Eye (tissue), 1 donor: ENCODE measurements at regions not wholly inside any gene's neighbourhood (a gene's known extent, or its start where the extent isn't known, plus 50 kb on each side); places are given as distances from the start of the nearest gene placed in this dataset.
"Not testable (repeated sequence)": the region's sequence is repeated elsewhere in the genome, so short reads cannot be mapped to it uniquely, and the experiment has no call there.

Experiments used
- DNase-seq: peaks from one replicate; pipeline ENCODE4 v3.0.0-alpha.2; 2015

DNA sequence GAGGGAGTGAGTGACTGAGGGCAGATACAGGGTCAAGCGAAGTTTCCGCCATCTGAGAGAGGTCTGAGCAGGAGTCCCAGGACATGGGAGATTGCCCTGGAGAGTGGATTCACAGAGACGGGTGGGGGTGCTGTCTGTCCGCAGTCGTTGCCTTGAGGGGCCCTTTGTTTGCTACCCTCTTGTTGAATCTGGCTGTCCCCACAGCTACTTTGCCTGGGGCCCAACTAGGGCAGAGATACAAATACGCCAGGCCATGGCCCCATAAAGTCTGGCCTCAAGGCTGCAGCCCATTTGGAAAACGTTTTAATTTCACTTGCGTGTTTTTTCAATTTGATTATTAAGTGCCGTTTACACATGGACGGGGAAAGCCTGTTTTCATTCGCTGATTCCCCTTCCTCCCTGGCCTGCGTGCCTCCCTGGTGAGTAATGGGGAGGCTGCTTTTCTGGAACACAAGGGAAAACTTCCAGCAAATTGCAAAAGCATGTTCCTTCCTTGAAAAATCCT, 134.4 kb downstream of the SMIM20 start:
- DNase-seq = peak; percentile 81

DNA sequence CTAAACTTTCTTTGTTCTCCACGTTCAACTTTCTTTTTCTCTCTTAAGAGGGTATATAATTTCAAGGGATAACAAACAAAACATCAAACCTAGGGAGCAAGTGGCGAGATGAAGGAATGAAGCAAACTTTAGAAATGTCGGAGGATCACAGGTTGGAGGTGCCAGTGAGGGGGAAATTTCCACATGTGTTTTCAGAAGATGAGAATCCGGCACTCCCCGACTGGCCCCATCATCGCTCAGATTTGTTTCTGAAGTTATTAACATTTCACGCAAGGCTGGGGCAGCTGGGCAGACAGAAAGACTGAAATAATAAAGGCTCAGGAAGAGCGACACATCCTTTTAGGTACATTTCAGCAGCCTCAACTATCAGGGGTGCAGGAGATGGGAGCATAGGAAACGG, 134.9 kb downstream of the SMIM20 start:
- DNase-seq = peak; percentile 76

- DNase-seq = no peak
Observed at GRCh38 chr4:26049447-26049846, 135.4 kb downstream of the SMIM20 start.

DNA sequence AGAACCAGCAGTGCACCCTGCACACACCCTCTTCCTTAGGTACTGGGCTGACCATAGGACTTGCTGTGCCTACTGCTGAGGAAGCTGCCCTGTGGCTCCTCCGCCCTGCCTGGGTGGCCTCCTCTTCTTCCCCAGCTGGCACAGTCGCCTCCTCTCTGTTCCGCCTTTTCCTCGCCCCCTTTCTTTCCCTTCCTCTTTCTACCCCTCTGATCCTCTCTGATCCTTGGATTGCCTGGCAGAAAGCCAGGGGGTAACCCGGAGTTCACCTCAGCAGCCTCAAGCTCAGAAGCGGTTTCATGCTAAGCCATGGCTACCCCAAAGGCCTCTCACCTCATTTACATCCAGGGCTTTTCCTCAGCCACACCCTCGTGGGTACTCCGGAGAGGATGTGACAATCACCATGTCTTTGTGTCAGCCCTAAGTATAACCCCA, 136.2 kb downstream of the SMIM20 start:
- no peak for DNase-seq

DNA sequence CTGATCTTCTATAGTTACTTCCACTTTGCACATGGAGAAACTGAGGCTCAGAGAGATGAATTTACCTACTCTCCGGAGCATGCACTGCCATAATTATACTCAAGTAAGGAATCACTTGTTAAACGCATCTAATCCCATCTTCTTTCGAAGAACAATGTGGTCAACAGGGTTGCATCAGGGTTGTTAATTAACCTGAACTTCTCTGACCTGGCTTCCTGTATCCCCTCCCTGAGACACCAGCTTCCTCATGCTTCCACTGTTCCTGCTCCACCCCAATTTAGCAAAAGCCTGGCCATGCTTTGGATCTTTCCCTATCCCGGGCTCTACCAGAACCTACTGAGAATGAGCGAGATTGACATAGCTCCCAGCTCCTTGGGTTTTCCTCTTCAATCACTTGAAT, 136.7 kb downstream of the SMIM20 start:
- DNase-seq = no peak

DNA sequence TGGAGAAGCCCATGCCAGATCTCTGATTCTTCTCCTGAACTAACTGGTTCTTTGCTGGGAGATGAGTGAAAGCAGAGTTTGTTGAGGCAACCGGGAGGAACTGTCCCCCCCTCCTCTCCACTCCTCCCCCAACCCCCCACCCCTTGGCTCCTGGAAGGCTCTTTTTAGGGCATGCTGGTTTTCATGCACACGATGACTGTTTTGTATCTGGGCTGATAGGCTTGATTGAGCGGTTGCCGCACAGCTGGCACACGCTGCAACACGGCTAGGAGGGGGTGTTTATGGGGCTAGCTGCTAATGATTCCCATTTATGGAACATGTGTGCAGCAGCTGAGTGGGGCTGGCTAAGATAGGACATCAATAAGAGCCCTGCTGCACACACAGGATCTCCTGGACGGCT, 137.2 kb downstream of the SMIM20 start:
- peak; percentile 71 for DNase-seq

- DNase-seq = peak; percentile 44
Observed at GRCh38 chr4:26052663-26053541, 138.9 kb downstream of the SMIM20 start.

GRCh38 chr4:26053761-26054160, 139.7 kb downstream of the SMIM20 start:
- no peak for DNase-seq

- DNase-seq = no peak
Observed at GRCh38 chr4:26055855-26056254, 141.8 kb downstream of the SMIM20 start.

DNA sequence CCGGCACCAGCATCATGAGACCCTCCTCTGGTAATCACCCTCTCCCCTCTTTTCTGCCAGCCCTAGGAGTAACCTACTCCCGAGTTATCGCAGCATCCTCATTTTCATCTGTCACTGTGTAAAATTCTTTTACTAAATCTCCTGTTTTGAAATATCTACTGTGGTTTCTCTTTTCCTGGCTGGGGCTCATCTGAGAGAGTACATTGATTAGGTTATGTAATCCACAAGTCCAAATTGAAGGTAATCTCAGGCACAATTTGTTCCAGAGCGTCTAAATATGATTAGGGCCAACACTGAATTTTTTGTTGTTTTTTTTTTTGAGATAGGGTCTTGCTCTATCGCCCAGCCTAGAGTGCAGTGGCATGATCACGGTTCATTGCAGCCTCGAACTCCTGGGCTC, 142.4 kb downstream of the SMIM20 start:
- DNase-seq = no peak

GRCh38 chr4:26057839-26058238, 143.8 kb downstream of the SMIM20 start:
- DNase-seq = not testable (repeated sequence)

GRCh38 chr4:26058537-26058936, 144.5 kb downstream of the SMIM20 start:
- DNase-seq = peak; percentile 55

- no peak for DNase-seq
Observed at GRCh38 chr4:26059391-26060154, 145.6 kb downstream of the SMIM20 start.

DNA sequence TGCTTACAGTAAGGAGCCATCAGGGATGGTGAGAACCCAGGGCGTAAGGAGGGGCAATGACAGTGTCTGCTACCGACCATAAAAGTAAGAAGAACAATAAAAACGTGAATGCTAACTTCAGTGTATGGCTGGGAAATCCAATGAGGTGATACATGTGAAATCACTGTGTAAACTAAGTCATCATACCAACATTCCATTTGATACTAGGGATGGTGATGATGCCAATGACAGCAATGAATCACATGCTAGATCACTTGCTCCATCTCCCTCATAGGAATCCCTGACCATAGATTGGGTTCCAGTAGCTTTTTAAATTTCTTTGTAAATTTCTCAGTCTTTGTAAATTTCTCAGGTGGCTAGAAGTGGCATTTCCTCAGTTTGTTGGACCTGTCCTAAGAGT, 146.3 kb downstream of the SMIM20 start:
- no peak for DNase-seq

DNA sequence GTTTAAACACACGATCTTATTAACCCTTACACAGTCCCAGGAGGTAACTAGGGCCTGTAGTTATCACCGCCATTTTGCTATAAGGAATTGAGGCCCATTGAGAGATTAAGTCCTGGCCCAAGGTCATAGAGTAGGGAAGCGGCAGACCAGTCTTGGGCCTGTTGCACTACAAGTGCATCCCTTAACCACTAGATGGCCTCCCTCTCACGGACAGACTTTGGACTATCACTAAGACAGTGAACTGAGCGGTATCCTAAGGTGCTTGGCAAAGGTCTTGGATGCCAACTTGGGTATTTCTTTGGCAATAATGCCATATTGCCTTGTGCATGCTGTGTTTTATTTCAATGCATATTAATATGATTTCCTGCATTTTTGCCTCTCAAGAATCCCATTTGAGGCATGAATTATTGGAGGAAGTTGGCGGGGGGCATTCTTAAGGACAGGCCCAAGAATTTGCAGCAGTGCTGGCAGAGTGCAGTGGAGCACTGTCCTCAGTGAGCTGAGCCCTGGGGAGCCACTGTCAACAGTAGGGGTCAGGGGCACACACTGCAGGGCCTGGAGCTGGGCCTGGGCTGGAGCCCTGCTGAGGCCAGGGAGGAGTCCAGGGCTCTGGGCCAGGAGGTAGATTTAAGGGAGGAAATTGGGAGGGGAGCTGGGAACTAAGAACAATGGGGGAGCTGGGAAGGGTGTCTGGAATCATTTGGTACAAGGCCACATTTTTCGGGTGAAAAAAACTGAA, 147.4 kb downstream of the SMIM20 start:
- no peak for DNase-seq

DNA sequence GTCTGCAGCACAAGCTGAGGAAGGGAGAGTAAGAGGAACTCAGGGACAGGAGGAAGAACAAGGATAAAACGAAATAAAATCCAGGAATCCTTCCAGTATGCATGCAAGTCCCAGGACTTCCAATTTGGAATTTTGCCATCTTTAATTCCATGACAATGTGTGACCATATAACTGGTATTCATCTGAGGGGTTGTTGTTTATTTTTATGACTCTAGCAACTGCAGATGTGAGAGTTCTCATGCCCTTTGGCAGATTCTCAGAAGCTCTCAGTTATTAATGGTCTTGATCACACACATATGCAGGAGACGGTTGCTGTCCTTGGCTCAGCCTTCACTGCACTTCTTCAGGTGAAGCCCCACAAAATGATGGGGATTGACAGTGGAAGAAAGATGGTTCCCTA, 148.2 kb downstream of the SMIM20 start:
- no peak for DNase-seq

DNA sequence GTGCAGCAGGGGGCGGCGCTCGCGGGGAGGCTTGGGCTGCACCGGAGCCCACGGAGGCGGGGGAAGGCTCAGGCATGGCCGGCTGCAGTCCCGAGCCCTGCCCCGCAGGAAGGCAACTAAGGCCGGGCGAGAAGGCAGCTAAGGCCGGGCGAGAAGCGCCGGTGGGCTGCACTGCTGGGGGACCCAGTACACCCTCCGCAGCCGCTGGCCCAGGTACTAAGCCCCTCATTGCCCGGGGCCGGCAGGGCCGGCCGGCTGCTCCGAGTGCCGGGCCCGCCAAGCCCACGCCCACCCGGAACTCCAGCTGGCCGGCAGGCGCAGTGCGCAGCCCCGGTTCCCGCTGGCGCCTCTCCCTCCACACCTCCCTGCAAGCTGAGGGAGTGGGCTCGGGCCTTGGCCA, 150.0 kb downstream of the SMIM20 start:
- DNase-seq = not testable (repeated sequence)

DNA sequence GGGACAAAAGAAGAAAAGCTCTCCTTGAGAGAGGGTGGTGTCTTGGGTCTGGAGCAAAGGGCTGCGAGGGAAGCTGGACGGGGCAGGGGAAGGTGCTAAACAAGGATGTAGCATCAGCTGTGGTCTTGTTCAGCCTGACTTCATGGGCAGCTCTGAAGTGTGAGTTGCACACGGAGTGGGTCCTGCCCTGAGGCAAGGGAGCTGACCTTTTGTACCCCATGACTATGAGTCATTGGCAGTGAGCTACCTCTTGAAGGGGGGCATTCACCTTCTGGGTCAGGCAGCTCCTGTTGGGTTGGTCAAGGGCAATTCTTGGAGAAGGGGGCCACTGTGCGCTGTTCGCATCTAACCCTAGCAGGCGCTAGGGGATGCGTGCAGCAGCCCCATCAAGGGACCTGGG, 151.8 kb downstream of the SMIM20 start:
- no peak for DNase-seq

DNA sequence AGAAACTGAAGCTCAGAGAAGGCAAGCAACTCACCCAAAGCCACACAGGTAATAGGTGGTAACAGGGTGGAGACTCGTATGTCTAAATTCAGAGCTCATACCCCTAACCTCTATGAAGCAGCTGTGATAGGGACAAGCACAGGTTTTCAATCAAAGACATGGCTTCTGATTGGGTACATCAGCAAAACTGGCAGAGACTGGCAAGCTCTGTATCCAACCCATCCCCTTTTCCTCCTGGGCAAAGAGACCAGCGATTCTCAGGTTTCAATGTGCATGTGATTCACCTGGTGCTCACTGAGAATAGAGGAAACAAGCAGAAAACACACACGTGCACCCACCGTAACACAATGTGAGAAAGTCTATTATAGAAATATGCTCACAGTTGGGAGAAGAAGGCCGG, 153.0 kb downstream of the SMIM20 start:
- DNase-seq = no peak

GRCh38 chr4:26069218-26069617, 155.2 kb downstream of the SMIM20 start:
- no peak for DNase-seq

DNA sequence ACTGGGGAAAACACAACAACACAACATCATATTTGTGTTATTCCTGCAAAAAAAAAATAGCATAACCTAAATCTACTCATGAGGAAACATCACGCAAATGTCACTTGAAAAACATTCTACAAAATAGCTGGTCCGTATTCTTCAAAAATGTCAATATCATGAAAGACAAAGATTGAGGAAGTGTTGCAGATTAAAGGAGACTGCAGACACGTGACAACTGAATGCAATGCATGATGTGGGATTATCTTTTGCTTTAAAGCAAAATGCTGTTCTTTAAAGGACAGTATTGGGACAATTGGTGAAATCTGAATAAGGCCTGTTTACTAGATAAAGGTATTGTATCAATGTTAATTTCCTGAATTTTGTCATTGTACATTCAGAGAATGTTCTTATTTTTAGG, 157.7 kb downstream of the SMIM20 start:
- DNase-seq = no peak

- no peak for DNase-seq
Observed at GRCh38 chr4:26073886-26074560, 160.0 kb downstream of the SMIM20 start.
